Gastroesophageal sphincter (tissue), 4 donors: ENCODE measurements at regions not wholly inside any gene's neighbourhood (a gene's known extent, or its start where the extent isn't known, plus 50 kb on each side); places are given as distances from the start of the nearest gene placed in this dataset.
"Not testable (repeated sequence)": the region's sequence is repeated elsewhere in the genome, so short reads cannot be mapped to it uniquely, and the experiment has no call there.

ENCODE experiments used
- ATAC-seq: fragments of 150-250 bp; one replicate; pipeline ENCODE4 v1.9.1; 2016; ENCODE audit warnings: mild to moderate bottlenecking, moderate library complexity
- H3K27ac ChIP-seq, 4 donors: fragments of 200-600 bp; sonication (generic) in 3 of 4; 1 replicate in 3 of 4; 2 replicates in 1 of 4; pipeline ENCODE4 v1.5.1; 2016 to 2019
- H3K27me3 ChIP-seq: fragments of 200-600 bp; sonication (generic); one replicate; pipeline ENCODE4 v1.5.1; 2019
- H3K36me3 ChIP-seq, 2 donors: fragments of 200-600 bp; sonication (generic); one replicate each; pipeline ENCODE4 v1.5.1; 2019; ENCODE audit warnings: control low read depth in 1 of 2
- H3K4me1 ChIP-seq, 3 donors: fragments of 200-600 bp; sonication (generic); 1 replicate in 2 of 3; 2 replicates in 1 of 3; pipeline ENCODE4 v1.5.1; 2016 to 2019; ENCODE audit warnings: control low read depth in 2 of 3
- H3K4me3 ChIP-seq, 2 donors: fragments of 200-600 bp; sonication (generic); one replicate each; pipeline ENCODE4 v1.5.1; 2019; ENCODE audit warnings: mild to moderate bottlenecking in 1 of 2, moderate library complexity in 1 of 2
- H3K9me3 ChIP-seq, 3 donors: fragments of 200-600 bp; sonication (generic); one replicate each; pipeline ENCODE4 v1.5.1; 2017 to 2019; ENCODE audit warnings: control low read depth in 2 of 3
- CTCF ChIP-seq, 4 experiments: fragments of 200-600 bp in 2 of 4; fragments of 450-650 bp in 2 of 4; sonication (generic) in 1 of 4; IDR thresholded peaks; one replicate each; pipeline ENCODE4 v1.5.1; 2017 to 2019; ENCODE audit warnings: antibody characterized with exemption in 4 of 4, mild to moderate bottlenecking in 2 of 4, moderate library complexity in 2 of 4
- EP300 ChIP-seq: sonication (generic); formaldehyde crosslinking; IDR thresholded peaks from one replicate; pipeline ENCODE4 v1.6.1; 2017; ENCODE audit warnings: antibody characterized with exemption, mild to moderate bottlenecking
- POLR2A ChIP-seq, 2 donors: fragments of 450-650 bp; IDR thresholded peaks; one replicate each; pipeline ENCODE4 v1.6.1; 2017; ENCODE audit warnings: antibody characterized with exemption in 2 of 2, mild to moderate bottlenecking in 2 of 2, moderate library complexity in 1 of 2
- POLR2AphosphoS5 ChIP-seq: sonication (generic); formaldehyde crosslinking; IDR thresholded peaks from one replicate; pipeline ENCODE4 v1.6.1; 2017; ENCODE audit warnings: antibody characterized with exemption
- whole genome bisulfite sequencing, 2 donors: methylation state at CpG; one replicate each; pipeline ENCODE4 v1.1.5; 2018; ENCODE audit warnings: low coverage in 1 of 2; 5-methylcytosine and 5-hydroxymethylcytosine counted together

- H3K9me3 ChIP-seq: no peaks in the 10 kb centered on the region
- H3K4me3 ChIP-seq: no peak overlapping the region
- 79% methylated on average over 2 of the region's 2 CpGs for WGBS, 2 donors
- no peaks in the 10 kb centered on the region for H3K27me3 ChIP-seq
- ATAC-seq: no peak
- no peaks in the 10 kb centered on the region for H3K36me3 ChIP-seq
- TF ChIP-seq EP300: no peak
- no peak for TF ChIP-seq POLR2A (IDR thresholded peaks at IDR 0.05)
- TF ChIP-seq CTCF (IDR thresholded peaks at IDR 0.05): no peak
- TF ChIP-seq POLR2AphosphoS5: no peak
- H3K27ac ChIP-seq: no peak overlapping the region
- H3K4me1 ChIP-seq: no peaks in the 10 kb centered on the region
These were observed 93.2 kb upstream of the DGKB start for GRCh38 chr7:14995774-14996173.

- Histone ChIP-seq H3K27ac (no peak overlapping the region), H3K36me3 (no peaks in the 10 kb centered on the region), H3K4me3 (no peak overlapping the region), H3K27me3 (no peaks in the 10 kb centered on the region), H3K9me3 (no peaks in the 10 kb centered on the region), H3K4me1 (no peaks in the 10 kb centered on the region)
- no peak for ATAC-seq
- TF ChIP-seq CTCF (IDR thresholded peaks at IDR 0.05) (no peak), EP300 (no peak), POLR2AphosphoS5 (no peak), POLR2A (IDR thresholded peaks at IDR 0.05) (no peak)
- 80% methylated on average over 1 to 2 of the region's 2 CpGs for WGBS, 2 donors
These were observed 86.4 kb upstream of the DGKB start for GRCh38 chr7:14988941-14989340.

GRCh38 chr7:14978687-14979086 is 76.1 kb upstream of the DGKB start:
- Histone ChIP-seq H3K27ac (no peak overlapping the region), H3K9me3 (no peaks in the 10 kb centered on the region), H3K4me3 (no peak overlapping the region), H3K4me1 (no peaks in the 10 kb centered on the region), H3K27me3 (no peaks in the 10 kb centered on the region), H3K36me3 (no peaks in the 10 kb centered on the region)
- ATAC-seq: no peak
- TF ChIP-seq CTCF (IDR thresholded peaks at IDR 0.05) (no peak), POLR2A (IDR thresholded peaks at IDR 0.05) (no peak), POLR2AphosphoS5 (no peak), EP300 (no peak)
- WGBS, 2 donors: 49 to 51% methylated on average over 3 of the region's 3 CpGs

- H3K4me1 ChIP-seq: peaks cover 0 to 7% (median 0%) of the 10 kb centered on the region in 3 donors
- no peaks in the 10 kb centered on the region for H3K9me3 ChIP-seq
- no peak overlapping the region for H3K27ac ChIP-seq
- no peaks in the 10 kb centered on the region for H3K27me3 ChIP-seq
- ATAC-seq: no peak
- TF ChIP-seq CTCF (IDR thresholded peaks at IDR 0.05): no peak
- no peak for TF ChIP-seq POLR2AphosphoS5
- TF ChIP-seq EP300: no peak
- TF ChIP-seq POLR2A (IDR thresholded peaks at IDR 0.05): no peak
- WGBS, 2 donors: 95 to 97% methylated on average over 5 of the region's 5 CpGs
- no peak overlapping the region for H3K4me3 ChIP-seq
- H3K36me3 ChIP-seq: no peaks in the 10 kb centered on the region
These were observed 72.1 kb upstream of the DGKB start for GRCh38 chr7:14974688-14975087.

- no peak for ATAC-seq
- H3K4me3 ChIP-seq: no peak overlapping the region
- no peak overlapping the region for H3K27ac ChIP-seq
- no peaks in the 10 kb centered on the region for H3K36me3 ChIP-seq
- WGBS, 2 donors: 58 to 76% methylated on average over 3 of the region's 3 CpGs
- peaks cover 0 to 7% (median 0%) of the 10 kb centered on the region in 3 donors for H3K4me1 ChIP-seq
- no peaks in the 10 kb centered on the region for H3K27me3 ChIP-seq
- no peaks in the 10 kb centered on the region for H3K9me3 ChIP-seq
- TF ChIP-seq POLR2A (IDR thresholded peaks at IDR 0.05) (no peak), POLR2AphosphoS5 (no peak), EP300 (no peak), CTCF (IDR thresholded peaks at IDR 0.05) (no peak)
These were observed 71.3 kb upstream of the DGKB start for GRCh38 chr7:14973712-14974428.

GRCh38 chr7:14971678-14972077 is 69.1 kb upstream of the DGKB start:
- H3K27me3 ChIP-seq, H3K4me1 ChIP-seq, H3K27ac ChIP-seq, ATAC-seq, H3K36me3 ChIP-seq, H3K9me3 ChIP-seq, H3K4me3 ChIP-seq: not testable (repeated sequence)
- WGBS, 2 donors: 66 to 83% methylated on average over 3 to 4 of the region's 4 CpGs

GRCh38 chr7:14967376-14967775 is 64.8 kb upstream of the DGKB start:
- WGBS, 2 donors: 89% methylated on average over 7 to 8 of the region's 8 CpGs
- not testable (repeated sequence) for H3K4me3 ChIP-seq, ATAC-seq, H3K27ac ChIP-seq, H3K36me3 ChIP-seq, H3K9me3 ChIP-seq, H3K27me3 ChIP-seq
- peaks cover 0 to 15% (median 0%) of the 10 kb centered on the region in 3 donors for H3K4me1 ChIP-seq
